ENCODE measurements at regions not wholly inside any gene's neighbourhood (a gene's known extent, or its start where the extent isn't known, plus 50 kb on each side); places are given as distances from the start of the nearest gene placed in this dataset.

GRCh38 chr1:4974981-4975685, 320.7 kb downstream of the AJAP1 start:
- no peak for TF ChIP-seq POLR2A (IDR thresholded peaks at IDR 0.05)
- TF ChIP-seq POLR2AphosphoS5 (IDR thresholded peaks at IDR 0.05): no peak

Measured in prostate gland (tissue), 1 donor.